NCI-H2081 treated with DMSO at 0.1 percent for 48 hours (cell line): ENCODE measurements at regions not wholly inside any gene's neighbourhood (a gene's known extent, or its start where the extent isn't known, plus 50 kb on each side); places are given as distances from the start of the nearest gene placed in this dataset.

Source experiments
- DNase-seq: peaks from one replicate; lab custom pipeline; 2025; lab: John Stamatoyannopoulos, UW

DNA sequence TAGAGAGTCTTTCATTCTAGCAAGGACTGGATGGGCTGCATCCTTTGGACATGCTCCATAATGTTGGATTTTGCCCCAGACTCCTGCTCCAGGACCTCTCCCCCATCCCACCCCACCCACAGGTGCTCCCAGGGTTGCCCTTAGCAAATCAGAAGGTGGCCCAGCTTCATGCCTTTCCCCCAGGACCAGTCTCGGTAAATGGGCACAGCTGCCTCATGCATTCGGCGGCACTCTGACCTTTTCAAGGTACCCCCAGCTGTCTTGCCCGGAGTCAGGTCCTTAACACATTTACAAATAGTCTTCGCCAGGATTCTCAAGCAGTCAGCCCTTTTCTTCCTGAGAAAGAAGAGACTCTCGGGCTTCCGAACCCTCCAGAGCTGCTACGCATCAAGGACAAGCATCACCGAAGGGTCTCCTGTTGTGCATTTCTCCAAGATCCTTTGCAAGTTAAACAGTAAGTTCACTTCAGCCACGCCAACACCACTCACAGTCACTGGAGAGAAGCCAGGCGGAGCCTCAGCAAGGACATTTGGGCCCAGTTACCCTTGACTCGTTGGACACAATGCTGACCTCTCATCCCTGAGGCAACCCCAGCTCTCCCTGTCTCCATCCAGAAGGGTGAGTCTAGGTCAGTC is 287.8 kb downstream of the FAM43A start:
- DNase-seq = no peak

GRCh38 chr3:194974468-194975135 is 288.9 kb downstream of the FAM43A start:
- DNase-seq = no peak

GRCh38 chr3:194976049-194976451 is 290.4 kb downstream of the FAM43A start:
- no peak for DNase-seq

GRCh38 chr3:194976874-194977273 is 291.2 kb downstream of the FAM43A start:
- no peak for DNase-seq

- no peak for DNase-seq
Observed at GRCh38 chr3:194977356-194977755, 291.7 kb downstream of the FAM43A start.

DNA sequence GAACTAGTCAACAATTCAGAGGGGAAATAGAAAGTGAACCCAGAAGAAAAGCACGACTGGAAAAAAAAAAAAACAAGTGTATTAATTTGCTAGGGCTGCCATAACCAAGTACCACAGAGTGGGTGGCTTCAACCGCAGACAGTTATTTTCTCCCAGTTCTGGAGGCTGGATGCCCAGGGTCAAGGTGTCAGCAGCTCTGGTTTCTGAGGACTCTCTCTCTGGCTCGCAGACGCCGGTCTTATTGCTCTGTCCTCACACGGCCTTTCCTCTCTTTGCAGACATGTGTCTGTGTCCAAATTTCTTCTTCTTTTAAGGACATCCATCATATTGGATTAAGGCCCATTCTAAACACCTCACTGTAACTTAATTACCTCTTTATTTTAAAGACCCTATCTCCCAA is 291.8 kb downstream of the XXYLT1 start:
- DNase-seq = no peak

- DNase-seq = no peak
Observed at GRCh38 chr3:194982472-194982871, 288.5 kb downstream of the XXYLT1 start.

- no peak for DNase-seq
Observed at GRCh38 chr3:194983121-194983520, 287.8 kb downstream of the XXYLT1 start.

- no peak for DNase-seq
Observed at GRCh38 chr3:194983620-194984019, 287.3 kb downstream of the XXYLT1 start.

DNA sequence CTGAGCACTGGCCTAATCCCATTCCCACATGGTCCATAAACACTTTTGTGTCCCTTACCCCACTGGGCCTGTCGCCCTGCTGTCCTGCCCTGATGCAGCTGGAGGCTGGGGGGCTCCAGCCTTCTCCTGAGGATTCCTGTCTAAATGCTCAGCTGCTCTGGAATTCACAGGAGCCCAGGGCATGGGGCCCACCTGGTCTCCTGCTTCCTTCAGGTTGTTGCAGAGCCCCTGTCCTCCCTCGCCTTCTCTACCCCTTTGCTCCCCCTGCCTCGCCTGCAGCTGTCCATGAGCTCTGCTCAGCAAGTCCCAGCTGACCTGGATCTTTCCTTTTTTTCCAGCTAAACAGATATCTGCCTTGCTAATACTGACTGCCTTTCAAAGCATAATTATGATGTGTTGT is 286.9 kb downstream of the XXYLT1 start:
- no peak for DNase-seq

GRCh38 chr3:194984622-194985021 is 286.3 kb downstream of the XXYLT1 start:
- no peak for DNase-seq

DNA sequence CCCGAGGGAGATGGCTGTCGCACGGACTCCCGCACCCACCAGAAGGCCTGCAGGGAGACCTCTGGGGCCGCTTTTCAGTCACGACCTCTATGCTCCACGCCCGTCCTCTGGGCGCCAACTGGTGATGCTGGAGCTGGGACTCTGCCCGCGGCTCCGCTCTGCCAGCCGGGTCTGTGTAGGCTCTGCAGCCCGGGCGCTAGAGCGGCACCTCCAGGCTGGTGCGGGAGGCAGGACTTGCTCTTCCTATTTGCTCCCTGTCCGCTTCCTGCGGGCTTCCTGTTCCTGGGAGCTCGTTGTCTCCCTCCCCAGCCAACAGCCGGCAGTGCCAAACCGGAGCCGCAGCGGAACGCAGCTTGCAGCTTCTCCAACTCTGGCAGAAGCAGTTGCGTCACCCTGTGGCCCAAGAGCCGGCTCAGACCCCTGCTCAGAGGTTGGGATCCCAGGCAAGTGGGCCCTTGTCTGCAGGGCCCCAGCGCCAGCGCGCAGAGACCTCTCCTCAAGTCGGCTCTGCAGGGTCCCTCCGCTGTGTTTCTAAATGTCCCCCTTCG is 285.9 kb downstream of the XXYLT1 start:
- DNase-seq = no peak

GRCh38 chr3:194986208-194987043 is 284.5 kb downstream of the XXYLT1 start:
- DNase-seq = no peak

DNA sequence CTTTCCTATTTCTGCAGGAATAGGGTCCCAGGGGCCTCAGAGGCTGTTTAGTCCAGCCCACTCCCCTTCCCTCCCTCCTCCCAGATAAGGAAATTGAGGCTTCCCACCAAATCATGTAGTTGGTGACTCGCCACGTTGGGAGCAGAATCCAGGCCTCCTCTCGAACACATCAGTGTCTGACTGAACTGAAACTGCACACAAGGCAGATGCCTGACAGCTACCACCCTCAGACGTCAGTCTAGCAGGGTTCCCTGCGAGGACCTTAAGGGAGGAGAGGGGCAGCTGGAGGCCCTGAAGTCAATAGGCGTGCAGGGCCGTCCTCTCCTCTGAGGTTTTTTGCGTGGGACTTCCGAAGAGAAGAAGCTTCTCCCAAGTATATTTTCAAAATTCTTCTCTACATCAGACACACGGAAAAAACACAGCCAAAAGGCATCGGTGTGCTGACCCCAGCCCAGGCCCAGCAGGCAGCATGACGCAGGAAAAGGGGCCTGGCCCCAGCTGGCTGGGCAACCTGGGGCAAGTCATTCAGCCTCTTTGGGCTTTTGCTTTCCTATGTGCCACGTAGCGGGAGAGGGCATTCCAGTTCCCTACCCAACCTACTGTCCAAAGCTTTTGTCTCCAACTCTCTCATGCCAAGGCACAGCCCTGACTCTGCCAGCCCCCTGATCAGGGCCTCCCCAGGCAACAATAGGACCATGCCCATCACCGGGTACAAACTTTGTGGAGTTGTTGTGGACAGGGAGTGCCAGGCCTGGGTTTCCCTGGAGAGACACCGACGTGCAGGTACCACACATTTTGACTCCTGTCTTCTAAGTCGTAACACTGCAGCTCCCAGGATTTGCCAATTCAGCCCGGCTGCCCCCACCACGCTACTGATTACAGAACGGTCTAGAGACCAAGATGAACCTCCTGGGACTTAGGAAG is 283.1 kb downstream of the XXYLT1 start:
- DNase-seq = no peak

DNA sequence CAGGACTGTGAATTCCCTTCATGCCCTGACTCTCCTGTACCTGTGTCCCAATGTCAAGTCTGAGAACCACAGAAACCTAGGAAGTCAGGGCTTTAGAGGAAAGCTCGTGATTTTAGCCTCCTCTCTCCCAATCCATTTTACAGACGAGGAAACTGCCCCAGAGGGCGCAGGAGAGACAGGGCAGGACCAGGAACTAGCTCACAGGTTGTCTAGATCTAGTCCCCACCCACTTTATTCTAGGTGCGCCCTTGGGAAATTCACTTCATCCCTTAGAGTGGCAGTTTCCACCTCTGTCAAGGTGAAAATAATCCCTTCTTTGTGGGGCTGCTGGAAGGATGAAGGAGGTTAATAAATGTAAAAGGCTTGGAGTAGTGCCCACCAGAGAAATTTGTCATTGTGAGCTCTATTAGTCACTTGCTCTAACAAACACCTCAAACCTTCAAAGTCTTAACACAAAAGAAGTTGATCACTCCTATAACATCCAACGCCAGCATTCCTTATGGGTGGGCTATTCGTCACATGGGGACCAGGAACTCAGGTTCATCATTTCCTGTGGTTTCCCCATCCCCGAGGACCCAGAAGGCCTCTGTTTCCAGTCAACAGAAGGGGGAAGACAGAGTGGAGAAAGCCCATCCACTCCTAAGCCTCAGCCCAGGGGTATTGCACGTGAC is 282.3 kb downstream of the XXYLT1 start:
- DNase-seq = no peak

DNA sequence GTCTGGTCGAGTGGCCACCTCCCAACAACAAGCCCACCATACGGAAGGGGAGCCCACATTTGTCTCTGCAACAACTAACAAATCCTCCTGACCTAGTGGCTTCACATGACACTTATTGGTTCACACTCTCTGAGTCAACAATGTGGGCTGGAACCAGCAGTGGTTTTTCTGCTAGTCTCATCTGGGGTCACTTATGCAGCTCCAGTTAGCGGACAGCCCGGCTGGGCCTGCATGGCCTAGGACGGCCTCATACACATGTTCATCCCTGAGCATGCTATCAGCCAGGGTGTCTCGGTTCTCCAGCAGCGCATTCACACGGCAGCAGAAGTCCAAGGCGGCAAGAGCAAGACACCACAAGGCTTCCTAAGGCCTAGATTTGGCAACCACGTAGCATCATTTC is 281.7 kb downstream of the XXYLT1 start:
- no peak for DNase-seq

DNA sequence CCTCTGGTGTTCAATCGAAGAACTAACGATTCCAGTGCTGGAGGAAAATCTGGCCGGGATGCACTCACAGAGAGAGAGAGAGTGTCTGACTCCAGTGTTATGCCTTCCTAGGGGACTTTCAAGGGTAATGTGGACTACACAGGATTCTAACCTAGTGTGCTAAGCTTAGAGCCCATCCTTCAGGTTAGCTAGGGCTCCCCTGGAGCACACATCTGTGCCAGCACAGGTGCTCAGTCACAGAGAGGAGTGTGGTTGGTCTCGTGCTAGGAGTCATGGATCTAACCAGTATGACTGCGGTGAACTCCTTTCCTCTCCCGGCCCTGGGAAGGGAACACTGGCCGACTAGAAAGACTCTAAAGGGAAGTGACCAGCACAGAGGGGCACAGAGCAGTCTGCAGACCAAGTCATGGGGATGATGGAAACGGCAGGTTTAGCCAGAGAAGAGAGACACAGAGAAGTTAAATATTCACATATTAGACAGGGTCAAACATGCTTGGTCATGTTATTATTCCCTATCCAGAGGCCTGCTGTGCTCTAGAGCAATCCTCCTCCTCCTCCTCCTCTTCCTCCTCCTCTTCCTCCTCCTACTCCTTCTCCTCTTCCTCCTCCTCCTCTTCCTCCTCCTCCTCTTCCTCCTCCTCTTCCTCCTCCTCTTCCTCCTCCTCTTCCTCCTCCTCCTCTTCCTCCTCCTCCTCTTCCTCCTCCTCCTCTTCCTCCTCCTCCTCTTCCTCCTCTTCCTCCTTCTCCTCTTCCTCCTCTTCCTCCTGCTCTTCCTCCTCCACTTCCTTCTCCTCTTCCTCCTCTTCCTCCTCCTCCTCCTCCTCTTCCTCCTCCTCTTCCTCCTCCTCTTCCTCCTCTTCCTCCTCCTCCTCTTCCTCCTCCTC is 280.3 kb downstream of the XXYLT1 start:
- no peak for DNase-seq

DNA sequence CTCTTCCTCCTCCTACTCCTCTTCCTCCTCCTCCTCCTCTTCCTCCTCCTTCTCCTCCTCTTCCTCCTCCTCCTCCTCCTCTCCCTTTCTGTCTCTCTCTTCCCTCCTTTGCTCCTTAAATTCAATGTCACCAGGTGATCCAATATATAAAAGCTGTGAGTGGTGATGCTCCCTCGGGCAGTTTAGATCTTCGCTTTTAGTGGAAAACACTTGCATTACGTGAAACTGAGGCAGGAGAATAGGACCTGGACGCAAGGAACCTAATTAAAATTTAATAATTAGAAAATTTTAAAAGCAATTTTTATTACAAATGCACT is 279.7 kb downstream of the XXYLT1 start:
- DNase-seq = no peak

DNA sequence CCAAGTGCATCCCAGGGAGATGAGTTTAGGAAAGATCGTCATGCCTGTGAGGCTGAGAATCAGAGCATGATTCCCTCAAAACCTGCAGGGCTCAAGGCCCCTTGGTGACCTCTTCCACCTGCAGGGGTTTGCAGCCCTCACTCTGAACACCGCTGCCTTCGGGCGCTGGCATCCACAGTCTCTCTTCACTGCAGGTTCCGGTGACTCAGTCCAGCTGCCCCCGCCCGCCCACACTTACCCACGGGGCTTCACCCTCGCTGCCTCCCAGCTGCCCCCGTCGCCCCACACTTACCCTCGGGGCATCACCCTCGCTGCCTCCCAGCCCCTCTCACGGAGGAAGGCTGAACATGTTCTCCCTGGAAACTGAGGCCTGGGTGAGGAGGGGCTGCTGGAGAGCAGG is 277.1 kb downstream of the XXYLT1 start:
- DNase-seq = no peak

DNA sequence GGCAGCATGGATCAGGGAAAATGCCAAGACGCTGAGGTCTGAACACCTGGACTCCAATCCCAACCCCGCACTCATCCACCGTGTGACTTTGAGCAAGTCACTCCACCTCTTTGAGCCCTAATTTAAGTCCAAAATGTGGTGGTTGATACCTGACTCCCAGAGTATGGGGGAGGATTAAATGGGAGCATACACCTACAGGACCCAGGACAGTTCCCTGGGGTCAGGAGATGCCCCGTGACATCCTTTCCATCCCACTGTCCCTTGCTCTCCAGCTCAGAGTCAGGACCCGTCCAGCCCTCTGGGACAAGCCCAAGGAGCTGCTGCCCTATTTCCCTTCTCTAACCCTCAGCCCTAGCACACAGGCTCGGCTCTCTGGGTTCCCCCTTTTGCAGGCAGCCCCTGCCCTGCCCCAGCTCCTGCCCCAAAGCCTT is 276.4 kb downstream of the XXYLT1 start:
- DNase-seq = no peak
